ENCODE measurements at regions not wholly inside any gene's neighbourhood (a gene's known extent, or its start where the extent isn't known, plus 50 kb on each side); places are given as distances from the start of the nearest gene placed in this dataset.
A peak's percentile ranks its signal among the peaks of the same experiment; 100 is the strongest.

DNA sequence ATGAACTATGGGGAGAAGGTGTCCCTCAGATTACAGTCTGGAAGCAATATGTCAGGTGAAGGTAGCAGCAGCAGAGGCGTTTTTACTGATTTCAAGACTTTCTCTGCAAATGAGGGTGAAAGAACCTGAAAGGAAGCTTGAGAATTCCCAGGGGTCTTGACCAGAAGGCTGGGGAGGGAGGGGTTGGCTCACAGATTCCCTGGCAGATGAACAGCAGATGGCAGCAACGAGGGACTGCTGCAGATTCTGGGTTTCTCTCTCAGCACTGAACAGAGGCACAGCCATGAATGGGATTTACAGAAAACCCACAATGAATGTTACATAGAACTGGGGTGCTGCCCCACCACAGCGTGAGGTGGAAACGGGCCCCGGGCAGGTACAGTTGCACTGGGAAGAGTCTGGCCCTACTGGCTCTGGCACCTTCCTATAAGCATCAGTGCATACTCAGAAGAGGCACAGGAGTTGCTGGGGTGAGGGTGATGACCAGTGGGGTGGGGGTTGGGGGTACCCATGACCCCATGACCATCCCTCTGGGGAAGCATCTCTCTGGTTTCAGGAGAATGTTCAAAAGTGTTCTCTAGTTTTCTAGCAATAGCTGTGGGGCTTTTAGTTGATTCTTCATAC is 317.8 kb downstream of the SH2D4B start:
- TF ChIP-seq, protein P1, sequence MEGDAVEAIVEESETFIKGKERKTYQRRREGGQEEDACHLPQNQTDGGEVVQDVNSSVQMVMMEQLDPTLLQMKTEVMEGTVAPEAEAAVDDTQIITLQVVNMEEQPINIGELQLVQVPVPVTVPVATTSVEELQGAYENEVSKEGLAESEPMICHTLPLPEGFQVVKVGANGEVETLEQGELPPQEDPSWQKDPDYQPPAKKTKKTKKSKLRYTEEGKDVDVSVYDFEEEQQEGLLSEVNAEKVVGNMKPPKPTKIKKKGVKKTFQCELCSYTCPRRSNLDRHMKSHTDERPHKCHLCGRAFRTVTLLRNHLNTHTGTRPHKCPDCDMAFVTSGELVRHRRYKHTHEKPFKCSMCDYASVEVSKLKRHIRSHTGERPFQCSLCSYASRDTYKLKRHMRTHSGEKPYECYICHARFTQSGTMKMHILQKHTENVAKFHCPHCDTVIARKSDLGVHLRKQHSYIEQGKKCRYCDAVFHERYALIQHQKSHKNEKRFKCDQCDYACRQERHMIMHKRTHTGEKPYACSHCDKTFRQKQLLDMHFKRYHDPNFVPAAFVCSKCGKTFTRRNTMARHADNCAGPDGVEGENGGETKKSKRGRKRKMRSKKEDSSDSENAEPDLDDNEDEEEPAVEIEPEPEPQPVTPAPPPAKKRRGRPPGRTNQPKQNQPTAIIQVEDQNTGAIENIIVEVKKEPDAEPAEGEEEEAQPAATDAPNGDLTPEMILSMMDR (IDR thresholded peaks at IDR 0.05; ENCODE audit: insufficient read depth, low read length): peak; percentile 22
- TF ChIP-seq, protein P2, sequence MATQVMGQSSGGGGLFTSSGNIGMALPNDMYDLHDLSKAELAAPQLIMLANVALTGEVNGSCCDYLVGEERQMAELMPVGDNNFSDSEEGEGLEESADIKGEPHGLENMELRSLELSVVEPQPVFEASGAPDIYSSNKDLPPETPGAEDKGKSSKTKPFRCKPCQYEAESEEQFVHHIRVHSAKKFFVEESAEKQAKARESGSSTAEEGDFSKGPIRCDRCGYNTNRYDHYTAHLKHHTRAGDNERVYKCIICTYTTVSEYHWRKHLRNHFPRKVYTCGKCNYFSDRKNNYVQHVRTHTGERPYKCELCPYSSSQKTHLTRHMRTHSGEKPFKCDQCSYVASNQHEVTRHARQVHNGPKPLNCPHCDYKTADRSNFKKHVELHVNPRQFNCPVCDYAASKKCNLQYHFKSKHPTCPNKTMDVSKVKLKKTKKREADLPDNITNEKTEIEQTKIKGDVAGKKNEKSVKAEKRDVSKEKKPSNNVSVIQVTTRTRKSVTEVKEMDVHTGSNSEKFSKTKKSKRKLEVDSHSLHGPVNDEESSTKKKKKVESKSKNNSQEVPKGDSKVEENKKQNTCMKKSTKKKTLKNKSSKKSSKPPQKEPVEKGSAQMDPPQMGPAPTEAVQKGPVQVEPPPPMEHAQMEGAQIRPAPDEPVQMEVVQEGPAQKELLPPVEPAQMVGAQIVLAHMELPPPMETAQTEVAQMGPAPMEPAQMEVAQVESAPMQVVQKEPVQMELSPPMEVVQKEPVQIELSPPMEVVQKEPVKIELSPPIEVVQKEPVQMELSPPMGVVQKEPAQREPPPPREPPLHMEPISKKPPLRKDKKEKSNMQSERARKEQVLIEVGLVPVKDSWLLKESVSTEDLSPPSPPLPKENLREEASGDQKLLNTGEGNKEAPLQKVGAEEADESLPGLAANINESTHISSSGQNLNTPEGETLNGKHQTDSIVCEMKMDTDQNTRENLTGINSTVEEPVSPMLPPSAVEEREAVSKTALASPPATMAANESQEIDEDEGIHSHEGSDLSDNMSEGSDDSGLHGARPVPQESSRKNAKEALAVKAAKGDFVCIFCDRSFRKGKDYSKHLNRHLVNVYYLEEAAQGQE (IDR thresholded peaks at IDR 0.05; ENCODE audit: insufficient replicate concordance, low read depth): no peak
- no peak for TF ChIP-seq POLR2AphosphoS5 (IDR thresholded peaks at IDR 0.05; ENCODE audit: low read depth)
- no peak for TF ChIP-seq GABPA (IDR thresholded peaks at IDR 0.05; ENCODE audit: low read depth)
- no peak for TF ChIP-seq SPI1 (IDR thresholded peaks at IDR 0.05; ENCODE audit: borderline replicate concordance, low read depth)

All from HL-60 (cell line).